ENCODE measurements at regions not wholly inside any gene's neighbourhood (a gene's known extent, or its start where the extent isn't known, plus 50 kb on each side); places are given as distances from the start of the nearest gene placed in this dataset.

- TF ChIP-seq CTCF (IDR thresholded peaks at IDR 0.05), result no peak
- no peak for TF ChIP-seq ZFX (IDR thresholded peaks at IDR 0.05; ENCODE audit: borderline replicate concordance)
Measured at GRCh38 chr6:165952514-165952913, 215.1 kb downstream of the TBXT start.
